T-cell (primary cell): ENCODE measurements at regions not wholly inside any gene's neighbourhood (a gene's known extent, or its start where the extent isn't known, plus 50 kb on each side); places are given as distances from the start of the nearest gene placed in this dataset.

Experiments used
- ATAC-seq, 4 experiments: fragments of 200-7000 bp in 3 of 4; fragments of 150-1000 bp in 1 of 4; cut with Tn5 transposase; replicated peaks in 1 of 4; 1 replicate in 3 of 4; 2 replicates in 1 of 4; pipeline ENCODE4 v1.10.0; 2021; ENCODE audit warnings: moderate library complexity in 3 of 4, mild to moderate bottlenecking in 2 of 4, moderate number of reproducible peaks in 1 of 4
- CTCF ChIA-PET, 2 donors: fragments of 300-600 bp; sonication (Branson Sonifier 250); formaldehyde crosslinking; loops; one replicate each; lab custom pipeline; 2022; ENCODE audit warnings: antibody characterized with exemption in 2 of 2; lab: Charles Lee
- POLR2A ChIA-PET, 2 donors: fragments of 300-600 bp; sonication (Branson Sonifier 250); formaldehyde crosslinking; loops; one replicate each; lab custom pipeline; 2022; ENCODE audit warnings: antibody characterized with exemption in 2 of 2; lab: Charles Lee
- DNase-seq, 35 experiments: peaks; one replicate each; pipeline versions ENCODE4 v3.0.0 to v3.0.0-alpha.2; 2013 to 2023
- H3K27ac ChIP-seq: one replicate; pipeline ENCODE4 v1.5.1; 2013; ENCODE audit warnings: low read length
- H3K27me3 ChIP-seq, 2 experiments: replicated peaks in 1 of 2; 1 replicate in 1 of 2; 2 replicates in 1 of 2; pipeline versions ENCODE4 v1.6.1 to v1.7.0; 2013; ENCODE audit warnings: low read length in 1 of 2, mixed read lengths in 1 of 2; ENCODE audit not compliant: control insufficient read depth in 2 of 2, insufficient read depth in 2 of 2; ENCODE audit errors: extremely low read depth in 1 of 2
- H3K36me3 ChIP-seq, 2 donors: 1 replicate in 1 of 2; 2 replicates in 1 of 2; pipeline versions ENCODE4 v1.6.1 to v1.7.0; 2013; ENCODE audit warnings: low read length in 1 of 2; ENCODE audit not compliant: control insufficient read depth in 2 of 2, insufficient read depth in 1 of 2; ENCODE audit errors: extremely low read depth in 1 of 2
- H3K4me1 ChIP-seq, 2 experiments: 1 replicate in 1 of 2; 2 replicates in 1 of 2; pipeline versions ENCODE4 v1.6.1 to v1.7.0; 2013; ENCODE audit warnings: low read length in 2 of 2, mixed read lengths in 1 of 2; ENCODE audit not compliant: insufficient read depth in 2 of 2, control insufficient read depth in 1 of 2; ENCODE audit errors: extremely low read depth in 1 of 2
- H3K4me3 ChIP-seq, 2 donors: 1 replicate in 1 of 2; 2 replicates in 1 of 2; pipeline versions ENCODE4 v1.5.1 to v1.7.0; 2013; ENCODE audit warnings: mild to moderate bottlenecking in 2 of 2, low read length in 1 of 2, moderate library complexity in 1 of 2; ENCODE audit not compliant: control insufficient read depth in 1 of 2; ENCODE audit errors: extremely low read depth in 1 of 2
- H3K9me3 ChIP-seq: 2 replicates; pipeline ENCODE4 v1.7.0; 2013
- H3K27ac Mint-ChIP-seq, 2 donors: one replicate each; pipeline ENCODE4 v1.8.0; 2020 to 2021; ENCODE audit warnings: mild to moderate bottlenecking in 2 of 2, mixed read lengths in 2 of 2
- H3K27me3 Mint-ChIP-seq, 2 donors: one replicate each; pipeline ENCODE4 v1.8.0; 2021 to 2022; ENCODE audit warnings: mixed read lengths in 2 of 2
- H3K36me3 Mint-ChIP-seq: one replicate; pipeline ENCODE4 v1.8.0; 2021; ENCODE audit warnings: mixed read lengths
- H3K4me1 Mint-ChIP-seq, 3 donors: one replicate each; pipeline ENCODE4 v1.8.0; 2020 to 2022; ENCODE audit warnings: mixed read lengths in 3 of 3, mild to moderate bottlenecking in 1 of 3
- H3K4me3 Mint-ChIP-seq, 3 donors: one replicate each; pipeline ENCODE4 v1.8.0; 2020 to 2022; ENCODE audit warnings: mild to moderate bottlenecking in 3 of 3, mixed read lengths in 3 of 3, moderate library complexity in 3 of 3
- H3K9me3 Mint-ChIP-seq, 3 donors: one replicate each; pipeline ENCODE4 v1.8.0; 2020 to 2022; ENCODE audit warnings: mixed read lengths in 3 of 3
- WGBS: methylation state at CpG from one replicate; pipeline ENCODE4 v1.1.5; 2013; ENCODE audit warnings: missing lambda C conversion rate; ENCODE audit not compliant: insufficient coverage; 5-methylcytosine and 5-hydroxymethylcytosine counted together

GRCh38 chr1:67536957-67537666 lies 106.9 kb upstream of the SERBP1 start:
- H3K4me1 ChIP-seq, result no peaks in the 10 kb centered on the region
- Mint-ChIP-seq H3K4me3 (no peak overlapping the region), H3K4me1 (no peaks in the 10 kb centered on the region), H3K9me3 (no peaks in the 10 kb centered on the region), H3K36me3 (no peaks in the 10 kb centered on the region), H3K27ac (no peak overlapping the region), H3K27me3 (no peaks in the 10 kb centered on the region)
- H3K4me3 ChIP-seq, result no peak overlapping the region
- no peak overlapping the region for H3K27ac ChIP-seq
- POLR2A ChIA-PET, result no interaction called here
- ATAC-seq (no peak), DNase-seq (no peak)
- no peaks in the 10 kb centered on the region for H3K36me3 ChIP-seq
- H3K27me3 ChIP-seq, result no peaks in the 10 kb centered on the region
- CTCF ChIA-PET, result interaction anchor here (0.6 to 2.3 kb wide), 9 partner anchors 18 to 1492 kb away, joined by 3 to 9 read pairs (median 3); no protein-coding TSS in a partner anchor
- WGBS, result 80% methylated on average over 1 of the region's 9 CpGs
- H3K9me3 ChIP-seq, result no peaks in the 10 kb centered on the region

GRCh38 chr1:67537667-67538018 lies 107.4 kb upstream of the SERBP1 start:
- POLR2A ChIA-PET, result no interaction called here
- Histone ChIP-seq H3K27ac (no peak overlapping the region), H3K9me3 (no peaks in the 10 kb centered on the region), H3K27me3 (no peaks in the 10 kb centered on the region), H3K4me3 (no peak overlapping the region), H3K36me3 (no peaks in the 10 kb centered on the region), H3K4me1 (no peaks in the 10 kb centered on the region)
- ATAC-seq (no peak), DNase-seq (no peak)
- no peaks in the 10 kb centered on the region for H3K27me3 Mint-ChIP-seq
- CTCF ChIA-PET, result interaction anchor here (0.9 to 2.3 kb wide), 4 partner anchors 19 to 230 kb away, joined by 3 to 9 read pairs (median 3); no protein-coding TSS in a partner anchor
- H3K4me3 Mint-ChIP-seq, result no peak overlapping the region
- no peaks in the 10 kb centered on the region for H3K4me1 Mint-ChIP-seq
- H3K9me3 Mint-ChIP-seq, result no peaks in the 10 kb centered on the region
- no peaks in the 10 kb centered on the region for H3K36me3 Mint-ChIP-seq
- WGBS, result 87% methylated on average over 4 of the region's 6 CpGs
- H3K27ac Mint-ChIP-seq, result no peak overlapping the region

GRCh38 chr1:67540025-67540732 lies 110.0 kb upstream of the SERBP1 start:
- H3K9me3 Mint-ChIP-seq, result no peaks in the 10 kb centered on the region
- ATAC-seq (no peak), DNase-seq (no peak)
- WGBS, result 100% methylated on average over 2 of the region's 9 CpGs
- H3K27ac Mint-ChIP-seq, result no peak overlapping the region
- no peak overlapping the region for H3K4me3 Mint-ChIP-seq
- ChIA-PET POLR2A (no interaction called here), CTCF (interaction anchor here (0.5 to 2.1 kb wide), 4 partner anchors 11 to 553 kb away, joined by 3 to 7 read pairs (median 4); no protein-coding TSS in a partner anchor)
- Histone ChIP-seq H3K4me1 (no peaks in the 10 kb centered on the region), H3K36me3 (no peaks in the 10 kb centered on the region), H3K9me3 (no peaks in the 10 kb centered on the region), H3K27me3 (no peaks in the 10 kb centered on the region), H3K4me3 (no peak overlapping the region), H3K27ac (no peak overlapping the region)
- no peaks in the 10 kb centered on the region for H3K4me1 Mint-ChIP-seq
- no peaks in the 10 kb centered on the region for H3K36me3 Mint-ChIP-seq
- H3K27me3 Mint-ChIP-seq, result no peaks in the 10 kb centered on the region

GRCh38 chr1:67540733-67541125 lies 110.5 kb upstream of the SERBP1 start:
- Histone ChIP-seq H3K27me3 (no peaks in the 10 kb centered on the region), H3K36me3 (no peaks in the 10 kb centered on the region), H3K9me3 (no peaks in the 10 kb centered on the region), H3K27ac (no peak overlapping the region), H3K4me1 (no peaks in the 10 kb centered on the region), H3K4me3 (no peak overlapping the region)
- ChIA-PET POLR2A (no interaction called here), CTCF (interaction anchor here (0.6 to 2.1 kb wide), 2 partner anchors 219 to 1605 kb away, joined by 3 to 7 read pairs; no protein-coding TSS in a partner anchor)
- no peak for ATAC-seq
- DNase-seq, result no peak
- no peak overlapping the region for H3K4me3 Mint-ChIP-seq
- no peaks in the 10 kb centered on the region for H3K4me1 Mint-ChIP-seq
- H3K36me3 Mint-ChIP-seq, result no peaks in the 10 kb centered on the region
- H3K9me3 Mint-ChIP-seq, result no peaks in the 10 kb centered on the region
- WGBS, result 100% methylated on average over 1 of the region's 1 CpG
- H3K27ac Mint-ChIP-seq, result no peak overlapping the region
- no peaks in the 10 kb centered on the region for H3K27me3 Mint-ChIP-seq

GRCh38 chr1:67542747-67543146 lies 112.5 kb upstream of the SERBP1 start:
- no peaks in the 10 kb centered on the region for H3K27me3 Mint-ChIP-seq
- WGBS, result no CpG with 5 or more reads among the region's 2 CpGs
- H3K27ac ChIP-seq, result no peak overlapping the region
- ATAC-seq (no peak), DNase-seq (no peak)
- ChIA-PET POLR2A (no interaction called here), CTCF (no interaction called here)
- no peaks in the 10 kb centered on the region for H3K27me3 ChIP-seq
- no peak overlapping the region for H3K4me3 Mint-ChIP-seq
- H3K4me3 ChIP-seq, result no peak overlapping the region
- H3K27ac Mint-ChIP-seq, result no peak overlapping the region
- H3K9me3 Mint-ChIP-seq, result no peaks in the 10 kb centered on the region
- H3K4me1 Mint-ChIP-seq, result no peaks in the 10 kb centered on the region
- no peaks in the 10 kb centered on the region for H3K36me3 ChIP-seq
- no peaks in the 10 kb centered on the region for H3K9me3 ChIP-seq
- H3K36me3 Mint-ChIP-seq, result no peaks in the 10 kb centered on the region
- no peaks in the 10 kb centered on the region for H3K4me1 ChIP-seq

GRCh38 chr1:67544921-67545320 lies 114.7 kb upstream of the SERBP1 start:
- no peak overlapping the region for H3K4me3 ChIP-seq
- Mint-ChIP-seq H3K36me3 (no peaks in the 10 kb centered on the region), H3K4me1 (no peaks in the 10 kb centered on the region), H3K9me3 (no peaks in the 10 kb centered on the region), H3K4me3 (no peak overlapping the region), H3K27me3 (peaks cover 0 to 4% of the 10 kb centered on the region in 2 donors), H3K27ac (no peak overlapping the region)
- ATAC-seq (no peak), DNase-seq (no peak)
- WGBS, result no CpG with 5 or more reads among the region's 1 CpG
- H3K27ac ChIP-seq, result no peak overlapping the region
- no peaks in the 10 kb centered on the region for H3K36me3 ChIP-seq
- POLR2A ChIA-PET, result interaction anchor here in 1 of 2 donors (0.6 kb wide), 1 partner anchor 152 kb away, joined by 11 read pairs; no protein-coding TSS in a partner anchor
- no peaks in the 10 kb centered on the region for H3K4me1 ChIP-seq
- H3K27me3 ChIP-seq, result no peaks in the 10 kb centered on the region
- CTCF ChIA-PET, result interaction anchor here (0.5 to 1.4 kb wide), 6 partner anchors 12 to 226 kb away, joined by 3 to 5 read pairs (median 4); no protein-coding TSS in a partner anchor
- no peaks in the 10 kb centered on the region for H3K9me3 ChIP-seq
